ENCODE measurements at regions not wholly inside any gene's neighbourhood (a gene's known extent, or its start where the extent isn't known, plus 50 kb on each side); places are given as distances from the start of the nearest gene placed in this dataset.

DNA sequence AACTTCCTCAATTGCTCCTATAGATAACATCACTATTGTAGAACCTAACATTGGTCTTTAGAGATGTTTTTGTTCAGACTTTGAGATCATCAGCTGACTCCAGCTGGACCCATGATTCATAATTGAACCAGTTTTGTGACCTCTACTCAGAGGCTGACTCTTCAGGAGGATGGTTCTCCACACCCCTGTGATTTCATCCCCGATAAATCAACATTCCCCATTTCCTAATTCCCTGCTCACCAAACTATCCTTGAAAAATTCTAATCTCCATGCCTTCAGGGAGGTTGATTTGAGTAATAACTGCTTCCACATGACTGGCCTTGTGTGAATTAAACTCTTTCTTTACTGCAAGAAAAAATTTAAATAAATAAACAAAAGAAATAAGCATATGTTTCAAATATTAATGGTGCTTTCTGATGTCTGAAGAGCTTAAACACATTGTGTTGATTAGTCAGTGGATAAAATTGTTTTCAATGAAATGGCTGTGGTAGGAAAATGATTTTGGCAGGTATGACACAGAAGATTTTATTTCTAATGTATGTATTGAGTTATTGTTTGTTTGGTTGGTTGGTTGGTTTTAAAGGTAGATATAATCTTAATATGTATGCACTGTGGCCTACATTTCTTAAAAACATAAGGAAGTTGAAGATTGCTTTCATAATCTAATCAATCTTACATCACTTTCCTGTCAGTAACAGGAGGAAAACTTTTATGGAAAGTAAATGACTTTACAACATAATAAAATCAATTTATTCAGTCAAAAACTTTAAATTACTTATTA is 427.9 kb upstream of the CCDC179 start:
- H3K4me1 ChIP-seq = no peaks in the 10 kb centered on the region
- H3K4me3 ChIP-seq (ENCODE audit: low read depth, low read length) = no peak overlapping the region
- Mint-ChIP-seq H3K27ac (ENCODE audit: unreplicated experiment) (no peak overlapping the region), H3K4me3 (ENCODE audit: unreplicated experiment) (no peak overlapping the region), H3K27me3 (ENCODE audit: insufficient read depth, unreplicated experiment) (no peaks in the 10 kb centered on the region), H3K36me3 (ENCODE audit: insufficient read depth, unreplicated experiment) (no peaks in the 10 kb centered on the region), H3K4me1 (ENCODE audit: low read depth, unreplicated experiment) (no peaks in the 10 kb centered on the region), H3K9me3 (ENCODE audit: unreplicated experiment) (no peaks in the 10 kb centered on the region)
- CTCF ChIA-PET = no interaction called here
- intact Hi-C loops (cut with micrococcal nuclease; ENCODE audit: unreplicated experiment) = no loop called here
- BruUV-seq (replicated peaks) = no TSS peak
- no peaks in the 10 kb centered on the region for H3K36me3 ChIP-seq (ENCODE audit: control insufficient read depth, insufficient read depth, low read length)
- no peaks in the 10 kb centered on the region for H3K9me3 ChIP-seq
- no peaks in the 10 kb centered on the region for H3K27me3 ChIP-seq (replicated peaks; ENCODE audit: control insufficient read depth, insufficient read depth, low read length)
- POLR2A ChIA-PET = no interaction called here
- no peak for DNase-seq
- TF ChIP-seq, protein P1, sequence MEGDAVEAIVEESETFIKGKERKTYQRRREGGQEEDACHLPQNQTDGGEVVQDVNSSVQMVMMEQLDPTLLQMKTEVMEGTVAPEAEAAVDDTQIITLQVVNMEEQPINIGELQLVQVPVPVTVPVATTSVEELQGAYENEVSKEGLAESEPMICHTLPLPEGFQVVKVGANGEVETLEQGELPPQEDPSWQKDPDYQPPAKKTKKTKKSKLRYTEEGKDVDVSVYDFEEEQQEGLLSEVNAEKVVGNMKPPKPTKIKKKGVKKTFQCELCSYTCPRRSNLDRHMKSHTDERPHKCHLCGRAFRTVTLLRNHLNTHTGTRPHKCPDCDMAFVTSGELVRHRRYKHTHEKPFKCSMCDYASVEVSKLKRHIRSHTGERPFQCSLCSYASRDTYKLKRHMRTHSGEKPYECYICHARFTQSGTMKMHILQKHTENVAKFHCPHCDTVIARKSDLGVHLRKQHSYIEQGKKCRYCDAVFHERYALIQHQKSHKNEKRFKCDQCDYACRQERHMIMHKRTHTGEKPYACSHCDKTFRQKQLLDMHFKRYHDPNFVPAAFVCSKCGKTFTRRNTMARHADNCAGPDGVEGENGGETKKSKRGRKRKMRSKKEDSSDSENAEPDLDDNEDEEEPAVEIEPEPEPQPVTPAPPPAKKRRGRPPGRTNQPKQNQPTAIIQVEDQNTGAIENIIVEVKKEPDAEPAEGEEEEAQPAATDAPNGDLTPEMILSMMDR (IDR thresholded peaks at IDR 0.05; ENCODE audit: insufficient read depth in 1 of 2, low read depth in 1 of 2, low read length in 1 of 2, severe bottlenecking in 1 of 2, unreplicated experiment in 1 of 2) = no peak

DNA sequence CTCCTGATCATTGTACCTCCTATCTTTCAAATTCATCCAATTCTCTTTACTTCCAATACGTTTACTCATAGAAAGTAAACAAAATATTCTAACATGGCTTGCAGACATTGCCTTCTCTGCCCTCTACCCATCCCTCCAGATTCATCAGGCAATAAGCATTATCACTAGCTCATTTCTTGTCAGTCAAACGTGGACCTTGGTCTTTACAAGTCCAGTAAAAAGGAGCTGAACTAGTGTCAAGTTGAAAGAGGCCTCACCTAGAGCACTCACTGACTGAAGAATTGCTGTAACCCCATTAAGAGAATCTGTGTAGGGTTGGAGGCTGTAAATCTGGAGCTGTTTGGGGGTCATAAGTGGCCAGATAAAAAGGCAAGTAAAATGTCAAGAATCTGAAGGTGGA is 435.0 kb upstream of the CCDC179 start:
- no peak for DNase-seq
- CTCF ChIA-PET = no interaction called here
- Mint-ChIP-seq H3K9me3 (ENCODE audit: unreplicated experiment) (no peaks in the 10 kb centered on the region), H3K4me1 (ENCODE audit: low read depth, unreplicated experiment) (no peaks in the 10 kb centered on the region), H3K4me3 (ENCODE audit: unreplicated experiment) (no peak overlapping the region), H3K27ac (ENCODE audit: unreplicated experiment) (no peak overlapping the region), H3K27me3 (ENCODE audit: insufficient read depth, unreplicated experiment) (no peaks in the 10 kb centered on the region), H3K36me3 (ENCODE audit: insufficient read depth, unreplicated experiment) (no peaks in the 10 kb centered on the region)
- POLR2A ChIA-PET = no interaction called here
- BruUV-seq (replicated peaks) = no TSS peak
- TF ChIP-seq, protein P1 (IDR thresholded peaks at IDR 0.05; ENCODE audit: insufficient read depth in 1 of 2, low read depth in 1 of 2, low read length in 1 of 2, severe bottlenecking in 1 of 2, unreplicated experiment in 1 of 2) = no peak
- intact Hi-C loops (cut with micrococcal nuclease; ENCODE audit: unreplicated experiment) = no loop called here
- no peak overlapping the region for H3K4me3 ChIP-seq (ENCODE audit: low read depth, low read length)
- H3K36me3 ChIP-seq (ENCODE audit: control insufficient read depth, insufficient read depth, low read length) = no peaks in the 10 kb centered on the region
- H3K4me1 ChIP-seq = no peaks in the 10 kb centered on the region
- H3K27me3 ChIP-seq (replicated peaks; ENCODE audit: control insufficient read depth, insufficient read depth, low read length) = no peaks in the 10 kb centered on the region
- H3K9me3 ChIP-seq = no peaks in the 10 kb centered on the region

DNA sequence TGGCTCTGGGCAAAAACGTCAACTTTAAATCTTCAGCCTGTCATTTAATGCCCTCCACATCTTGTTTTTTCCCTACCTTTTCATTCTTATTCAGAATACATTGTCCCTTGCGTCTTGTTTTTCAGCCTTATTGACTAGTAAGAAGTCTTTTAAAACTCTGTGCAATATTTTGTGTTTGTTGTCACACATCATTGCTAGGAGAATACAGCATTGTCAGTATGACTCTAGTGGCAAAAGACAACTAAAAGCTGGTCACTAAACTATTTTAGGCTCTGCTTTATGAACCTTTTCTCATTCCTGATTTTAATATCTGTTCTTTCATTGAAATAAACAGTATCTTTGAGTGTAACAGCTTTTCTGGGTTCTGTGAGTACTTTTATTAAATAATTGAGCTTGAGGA is 447.8 kb upstream of the CCDC179 start:
- H3K36me3 Mint-ChIP-seq (ENCODE audit: insufficient read depth, unreplicated experiment) = no peaks in the 10 kb centered on the region
- no peak for DNase-seq
- Histone ChIP-seq H3K4me3 (ENCODE audit: low read depth, low read length) (no peak overlapping the region), H3K9me3 (no peaks in the 10 kb centered on the region), H3K4me1 (no peaks in the 10 kb centered on the region), H3K27me3 (replicated peaks; ENCODE audit: control insufficient read depth, insufficient read depth, low read length) (no peaks in the 10 kb centered on the region), H3K36me3 (ENCODE audit: control insufficient read depth, insufficient read depth, low read length) (no peaks in the 10 kb centered on the region)
- H3K27ac Mint-ChIP-seq (ENCODE audit: unreplicated experiment) = no peak overlapping the region
- H3K4me3 Mint-ChIP-seq (ENCODE audit: unreplicated experiment) = no peak overlapping the region
- no TSS peak for BruUV-seq (replicated peaks)
- POLR2A ChIA-PET = no interaction called here
- peaks cover 19% of the 10 kb centered on the region for H3K9me3 Mint-ChIP-seq (ENCODE audit: unreplicated experiment)
- intact Hi-C loops (cut with micrococcal nuclease; ENCODE audit: unreplicated experiment) = no loop called here
- no peaks in the 10 kb centered on the region for H3K27me3 Mint-ChIP-seq (ENCODE audit: insufficient read depth, unreplicated experiment)
- TF ChIP-seq, protein P1 (IDR thresholded peaks at IDR 0.05; ENCODE audit: insufficient read depth in 1 of 2, low read depth in 1 of 2, low read length in 1 of 2, severe bottlenecking in 1 of 2, unreplicated experiment in 1 of 2) = no peak
- CTCF ChIA-PET = no interaction called here
- H3K4me1 Mint-ChIP-seq (ENCODE audit: low read depth, unreplicated experiment) = no peaks in the 10 kb centered on the region
